22Rv1 (cell line): ENCODE measurements at regions not wholly inside any gene's neighbourhood (a gene's known extent, or its start where the extent isn't known, plus 50 kb on each side); places are given as distances from the start of the nearest gene placed in this dataset.

Experiments used
- ZFX ChIP-seq: fragments of 450-650 bp; IDR thresholded peaks from 2 replicates; pipeline ENCODE4 v1.6.1; 2017; ENCODE audit warnings: antibody characterized with exemption, borderline replicate concordance
- TF ChIP-seq, protein P1 (sequence below): fragments of 450-650 bp; IDR thresholded peaks from 2 replicates; pipeline ENCODE4 v1.5.1; 2017; ENCODE audit warnings: mild to moderate bottlenecking

DNA sequence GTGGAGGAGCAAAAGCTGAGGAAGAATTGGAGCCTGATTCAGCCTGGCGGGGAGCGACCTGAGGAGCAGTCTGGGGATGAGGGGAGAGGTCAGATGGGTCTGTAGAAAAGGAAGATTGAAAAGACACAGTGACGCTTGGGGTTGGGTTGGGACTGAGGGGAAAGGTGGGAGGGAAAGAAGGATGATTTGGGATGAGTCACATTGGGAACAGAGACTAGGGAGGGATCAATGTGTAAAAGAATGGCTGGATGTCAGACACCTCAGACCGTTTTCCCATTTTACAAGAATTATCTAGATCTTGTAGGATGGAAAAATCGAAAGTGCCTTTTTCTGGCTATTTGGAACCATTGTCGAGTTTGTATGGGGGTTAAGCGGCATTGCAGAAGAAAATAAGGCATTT, 1076.5 kb downstream of the DNAJB9 start:
- TF ChIP-seq, protein P1, sequence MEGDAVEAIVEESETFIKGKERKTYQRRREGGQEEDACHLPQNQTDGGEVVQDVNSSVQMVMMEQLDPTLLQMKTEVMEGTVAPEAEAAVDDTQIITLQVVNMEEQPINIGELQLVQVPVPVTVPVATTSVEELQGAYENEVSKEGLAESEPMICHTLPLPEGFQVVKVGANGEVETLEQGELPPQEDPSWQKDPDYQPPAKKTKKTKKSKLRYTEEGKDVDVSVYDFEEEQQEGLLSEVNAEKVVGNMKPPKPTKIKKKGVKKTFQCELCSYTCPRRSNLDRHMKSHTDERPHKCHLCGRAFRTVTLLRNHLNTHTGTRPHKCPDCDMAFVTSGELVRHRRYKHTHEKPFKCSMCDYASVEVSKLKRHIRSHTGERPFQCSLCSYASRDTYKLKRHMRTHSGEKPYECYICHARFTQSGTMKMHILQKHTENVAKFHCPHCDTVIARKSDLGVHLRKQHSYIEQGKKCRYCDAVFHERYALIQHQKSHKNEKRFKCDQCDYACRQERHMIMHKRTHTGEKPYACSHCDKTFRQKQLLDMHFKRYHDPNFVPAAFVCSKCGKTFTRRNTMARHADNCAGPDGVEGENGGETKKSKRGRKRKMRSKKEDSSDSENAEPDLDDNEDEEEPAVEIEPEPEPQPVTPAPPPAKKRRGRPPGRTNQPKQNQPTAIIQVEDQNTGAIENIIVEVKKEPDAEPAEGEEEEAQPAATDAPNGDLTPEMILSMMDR, result no peak
- no peak for TF ChIP-seq ZFX
